ENCODE measurements at regions not wholly inside any gene's neighbourhood (a gene's known extent, or its start where the extent isn't known, plus 50 kb on each side); places are given as distances from the start of the nearest gene placed in this dataset.

DNA sequence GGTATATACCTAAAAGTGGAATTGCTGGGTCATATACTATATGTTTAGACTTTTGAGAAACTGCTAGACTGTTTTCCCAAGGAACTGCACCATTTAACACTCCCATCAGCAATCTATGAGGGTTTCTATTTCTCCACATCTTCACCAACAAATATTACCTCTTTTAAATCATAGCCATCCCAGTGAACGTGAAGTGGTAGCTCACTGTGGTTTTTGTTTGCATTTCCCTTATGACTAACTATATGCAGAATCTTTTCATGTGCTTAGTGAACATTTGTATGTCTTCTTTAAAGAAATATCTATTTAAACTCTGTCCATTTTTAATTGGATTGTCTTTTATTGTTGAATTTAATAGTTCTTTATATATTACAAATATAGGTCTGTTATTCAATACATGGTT, 115.8 kb upstream of the SEC61G start:
- no peak overlapping the region for H3K27ac ChIP-seq (ENCODE audit: low read length)
- no peaks in the 10 kb centered on the region for H4K20me1 ChIP-seq (ENCODE audit: insufficient read depth)
- H2AFZ ChIP-seq (ENCODE audit: low read depth, low read length): no peak overlapping the region
- no peak overlapping the region for H3K4me3 ChIP-seq (ENCODE audit: low read length)
- no peaks in the 10 kb centered on the region for H3K27me3 ChIP-seq (ENCODE audit: insufficient read depth, low read depth, low read length)
- no peaks in the 10 kb centered on the region for H3K9me2 ChIP-seq (ENCODE audit: insufficient read depth, low read length)
- no peaks in the 10 kb centered on the region for H3K9me3 ChIP-seq (ENCODE audit: low read length)
- H3K79me2 ChIP-seq (replicated peaks; ENCODE audit: insufficient read depth, low read length): no peaks in the 10 kb centered on the region
- no peak overlapping the region for H3K4me2 ChIP-seq (ENCODE audit: low read length)
- no peaks in the 10 kb centered on the region for H3K36me3 ChIP-seq (ENCODE audit: insufficient read depth, low read length)
- no peaks in the 10 kb centered on the region for H3F3A ChIP-seq (ENCODE audit: insufficient read depth, low read length, poor library complexity, severe bottlenecking)
- no peak for TF ChIP-seq EZH2 (IDR thresholded peaks at IDR 0.05; ENCODE audit: borderline replicate concordance, insufficient read depth, low read length, poor library complexity, severe bottlenecking)
- TF ChIP-seq RAD21 (conservative IDR thresholded peaks at IDR 0.05): no peak
- TF ChIP-seq, protein P1, sequence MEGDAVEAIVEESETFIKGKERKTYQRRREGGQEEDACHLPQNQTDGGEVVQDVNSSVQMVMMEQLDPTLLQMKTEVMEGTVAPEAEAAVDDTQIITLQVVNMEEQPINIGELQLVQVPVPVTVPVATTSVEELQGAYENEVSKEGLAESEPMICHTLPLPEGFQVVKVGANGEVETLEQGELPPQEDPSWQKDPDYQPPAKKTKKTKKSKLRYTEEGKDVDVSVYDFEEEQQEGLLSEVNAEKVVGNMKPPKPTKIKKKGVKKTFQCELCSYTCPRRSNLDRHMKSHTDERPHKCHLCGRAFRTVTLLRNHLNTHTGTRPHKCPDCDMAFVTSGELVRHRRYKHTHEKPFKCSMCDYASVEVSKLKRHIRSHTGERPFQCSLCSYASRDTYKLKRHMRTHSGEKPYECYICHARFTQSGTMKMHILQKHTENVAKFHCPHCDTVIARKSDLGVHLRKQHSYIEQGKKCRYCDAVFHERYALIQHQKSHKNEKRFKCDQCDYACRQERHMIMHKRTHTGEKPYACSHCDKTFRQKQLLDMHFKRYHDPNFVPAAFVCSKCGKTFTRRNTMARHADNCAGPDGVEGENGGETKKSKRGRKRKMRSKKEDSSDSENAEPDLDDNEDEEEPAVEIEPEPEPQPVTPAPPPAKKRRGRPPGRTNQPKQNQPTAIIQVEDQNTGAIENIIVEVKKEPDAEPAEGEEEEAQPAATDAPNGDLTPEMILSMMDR (IDR thresholded peaks at IDR 0.05; ENCODE audit: poor library complexity, severe bottlenecking): no peak
- no peak for TF ChIP-seq SMC3 (conservative IDR thresholded peaks at IDR 0.05; ENCODE audit: poor library complexity)
- TF ChIP-seq, protein P2, sequence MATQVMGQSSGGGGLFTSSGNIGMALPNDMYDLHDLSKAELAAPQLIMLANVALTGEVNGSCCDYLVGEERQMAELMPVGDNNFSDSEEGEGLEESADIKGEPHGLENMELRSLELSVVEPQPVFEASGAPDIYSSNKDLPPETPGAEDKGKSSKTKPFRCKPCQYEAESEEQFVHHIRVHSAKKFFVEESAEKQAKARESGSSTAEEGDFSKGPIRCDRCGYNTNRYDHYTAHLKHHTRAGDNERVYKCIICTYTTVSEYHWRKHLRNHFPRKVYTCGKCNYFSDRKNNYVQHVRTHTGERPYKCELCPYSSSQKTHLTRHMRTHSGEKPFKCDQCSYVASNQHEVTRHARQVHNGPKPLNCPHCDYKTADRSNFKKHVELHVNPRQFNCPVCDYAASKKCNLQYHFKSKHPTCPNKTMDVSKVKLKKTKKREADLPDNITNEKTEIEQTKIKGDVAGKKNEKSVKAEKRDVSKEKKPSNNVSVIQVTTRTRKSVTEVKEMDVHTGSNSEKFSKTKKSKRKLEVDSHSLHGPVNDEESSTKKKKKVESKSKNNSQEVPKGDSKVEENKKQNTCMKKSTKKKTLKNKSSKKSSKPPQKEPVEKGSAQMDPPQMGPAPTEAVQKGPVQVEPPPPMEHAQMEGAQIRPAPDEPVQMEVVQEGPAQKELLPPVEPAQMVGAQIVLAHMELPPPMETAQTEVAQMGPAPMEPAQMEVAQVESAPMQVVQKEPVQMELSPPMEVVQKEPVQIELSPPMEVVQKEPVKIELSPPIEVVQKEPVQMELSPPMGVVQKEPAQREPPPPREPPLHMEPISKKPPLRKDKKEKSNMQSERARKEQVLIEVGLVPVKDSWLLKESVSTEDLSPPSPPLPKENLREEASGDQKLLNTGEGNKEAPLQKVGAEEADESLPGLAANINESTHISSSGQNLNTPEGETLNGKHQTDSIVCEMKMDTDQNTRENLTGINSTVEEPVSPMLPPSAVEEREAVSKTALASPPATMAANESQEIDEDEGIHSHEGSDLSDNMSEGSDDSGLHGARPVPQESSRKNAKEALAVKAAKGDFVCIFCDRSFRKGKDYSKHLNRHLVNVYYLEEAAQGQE (IDR thresholded peaks at IDR 0.05; ENCODE audit: borderline replicate concordance): no peak
- no peak for TF ChIP-seq EP300 (conservative IDR thresholded peaks at IDR 0.05; ENCODE audit: poor library complexity, severe bottlenecking)
- no peak for TF ChIP-seq MXI1 (conservative IDR thresholded peaks at IDR 0.05; ENCODE audit: poor library complexity, severe bottlenecking)
- TF ChIP-seq TAF1 (IDR thresholded peaks at IDR 0.05; ENCODE audit: low read depth): no peak
- TF ChIP-seq POLR2AphosphoS5 (IDR thresholded peaks at IDR 0.05): no peak
- H3K9ac ChIP-seq (ENCODE audit: low read length): no peak overlapping the region

DNA sequence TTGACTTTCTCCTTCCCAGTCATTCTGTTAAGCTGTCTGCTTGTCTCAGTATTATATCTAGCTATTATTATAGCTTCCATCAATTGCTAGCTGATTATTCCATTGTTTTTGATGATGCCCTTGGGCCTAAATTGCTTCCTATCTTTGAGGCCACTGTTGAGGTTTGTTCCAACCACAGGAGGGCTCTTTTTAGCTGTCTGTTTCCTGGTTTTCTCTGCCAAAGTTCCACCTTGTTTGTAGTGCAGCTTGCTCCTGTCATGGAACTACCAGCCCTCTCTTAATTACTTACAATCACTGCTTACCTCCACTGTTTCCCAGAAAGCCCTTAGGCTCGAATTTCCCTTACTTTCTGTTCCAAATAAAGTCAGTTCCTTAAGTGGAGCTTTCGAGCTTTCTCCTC, 118.7 kb upstream of the SEC61G start:
- Histone ChIP-seq H3K4me2 (ENCODE audit: low read length) (no peak overlapping the region), H3K79me2 (replicated peaks; ENCODE audit: insufficient read depth, low read length) (no peaks in the 10 kb centered on the region), H4K20me1 (ENCODE audit: insufficient read depth) (no peaks in the 10 kb centered on the region), H3K4me3 (ENCODE audit: low read length) (no peak overlapping the region), H3K27ac (ENCODE audit: low read length) (no peak overlapping the region), H3K27me3 (ENCODE audit: insufficient read depth, low read depth, low read length) (no peaks in the 10 kb centered on the region), H3K36me3 (ENCODE audit: insufficient read depth, low read length) (no peaks in the 10 kb centered on the region), H2AFZ (ENCODE audit: low read depth, low read length) (no peak overlapping the region), H3K9ac (ENCODE audit: low read length) (no peak overlapping the region), H3F3A (ENCODE audit: insufficient read depth, low read length, poor library complexity, severe bottlenecking) (no peaks in the 10 kb centered on the region), H3K9me2 (ENCODE audit: insufficient read depth, low read length) (no peaks in the 10 kb centered on the region), H3K9me3 (ENCODE audit: low read length) (no peaks in the 10 kb centered on the region)
- no peak for TF ChIP-seq TAF1 (IDR thresholded peaks at IDR 0.05; ENCODE audit: low read depth)
- no peak for TF ChIP-seq RAD21 (conservative IDR thresholded peaks at IDR 0.05)
- TF ChIP-seq, protein P1 (IDR thresholded peaks at IDR 0.05; ENCODE audit: poor library complexity, severe bottlenecking): no peak
- no peak for TF ChIP-seq MXI1 (conservative IDR thresholded peaks at IDR 0.05; ENCODE audit: poor library complexity, severe bottlenecking)
- no peak for TF ChIP-seq EP300 (conservative IDR thresholded peaks at IDR 0.05; ENCODE audit: poor library complexity, severe bottlenecking)
- no peak for TF ChIP-seq POLR2AphosphoS5 (IDR thresholded peaks at IDR 0.05)
- TF ChIP-seq, protein P2 (IDR thresholded peaks at IDR 0.05; ENCODE audit: borderline replicate concordance): no peak
- TF ChIP-seq EZH2 (IDR thresholded peaks at IDR 0.05; ENCODE audit: borderline replicate concordance, insufficient read depth, low read length, poor library complexity, severe bottlenecking): no peak
- TF ChIP-seq SMC3 (conservative IDR thresholded peaks at IDR 0.05; ENCODE audit: poor library complexity): no peak
